HG02870 (cell line): ENCODE measurements at regions not wholly inside any gene's neighbourhood (a gene's known extent, or its start where the extent isn't known, plus 50 kb on each side); places are given as distances from the start of the nearest gene placed in this dataset.
"Not testable (repeated sequence)": the region's sequence is repeated elsewhere in the genome, so short reads cannot be mapped to it uniquely, and the experiment has no call there.

Experiments used
- ATAC-seq: cut with Tn5 transposase; IDR thresholded peaks from one replicate; pipeline ENCODE4 v1.9.1; 2021; ENCODE audit warnings: mild to moderate bottlenecking, moderate library complexity; ENCODE audit not compliant: unreplicated experiment

DNA sequence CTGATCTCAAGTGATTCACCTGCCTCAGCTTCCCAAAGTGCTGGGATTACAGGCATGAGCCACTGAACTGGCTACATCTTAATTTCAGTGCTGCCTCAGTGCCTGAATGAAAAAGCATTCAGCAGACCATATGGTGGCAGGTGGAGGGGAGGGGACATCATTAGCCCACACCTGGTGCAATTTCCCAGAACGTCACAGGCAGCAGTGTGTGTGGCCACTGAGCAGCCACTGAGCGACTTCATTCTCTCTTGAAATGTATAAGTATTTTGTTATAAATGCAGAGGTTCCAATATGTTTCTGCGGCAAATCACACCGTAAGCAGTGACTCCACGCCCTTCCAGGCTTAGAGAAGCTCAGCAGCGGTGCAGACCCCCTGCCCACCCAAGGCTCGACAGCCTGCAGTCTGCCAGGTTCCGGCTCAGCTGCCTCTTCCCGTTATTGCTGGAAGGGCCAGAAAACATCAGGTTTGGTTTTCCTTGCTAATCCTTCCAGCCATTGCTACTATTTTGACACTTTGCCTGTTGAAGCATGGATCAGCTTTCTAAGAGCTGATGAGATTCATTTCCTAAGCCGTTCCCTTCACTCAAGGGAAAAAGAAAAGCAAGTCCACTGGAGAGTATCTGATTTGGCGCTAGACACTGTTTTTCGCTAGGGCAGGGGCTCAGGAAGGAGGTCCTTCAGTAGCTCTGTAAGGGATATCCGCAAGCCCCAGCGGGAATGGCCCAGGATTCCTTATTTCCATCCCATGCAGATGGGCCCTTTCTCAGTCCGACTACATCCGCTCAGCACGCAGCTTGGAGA lies 250.7 kb downstream of the VAPA start:
- no peak for ATAC-seq

- no peak for ATAC-seq
Measured at GRCh38 chr18:10166164-10166807, 252.5 kb downstream of the VAPA start.

DNA sequence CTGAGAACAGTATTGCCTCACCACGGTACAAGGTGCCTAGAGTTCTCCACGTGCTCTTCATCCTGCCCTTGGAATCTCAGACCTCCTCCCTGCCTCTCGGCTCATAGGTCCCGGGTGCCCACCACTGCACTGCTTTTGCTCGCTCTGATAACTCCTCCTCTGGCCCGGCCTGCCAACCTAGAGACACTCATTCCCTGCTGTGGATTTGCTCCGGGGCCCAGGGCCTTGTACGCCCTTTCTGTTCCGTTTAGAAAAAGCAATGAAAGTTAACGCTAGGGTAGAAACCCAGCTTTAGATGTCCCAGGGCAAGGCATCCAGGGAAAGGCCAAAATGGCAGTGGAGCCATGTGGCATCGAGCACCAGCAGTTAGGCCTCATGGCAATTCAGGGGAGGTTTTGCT lies 253.9 kb downstream of the VAPA start:
- no peak for ATAC-seq

DNA sequence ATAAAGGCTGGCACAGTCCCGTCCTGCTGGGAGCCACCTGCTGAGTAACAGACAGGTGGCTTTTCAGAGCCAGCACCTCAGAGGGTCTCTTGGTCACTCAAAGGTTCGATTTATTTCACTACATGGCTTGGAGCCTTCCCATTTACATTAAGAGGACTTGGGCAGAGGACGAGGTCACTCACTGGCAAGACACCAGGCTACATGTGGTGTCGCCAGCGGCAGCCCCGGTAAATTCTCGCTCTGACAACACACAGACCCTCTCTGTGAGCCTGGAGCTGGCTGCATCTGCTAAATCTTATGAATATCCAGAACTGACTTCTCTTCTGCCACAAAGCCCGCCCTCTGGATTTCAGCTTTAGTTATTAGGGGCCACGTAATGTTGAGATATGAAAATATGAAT lies 254.7 kb downstream of the VAPA start:
- no peak for ATAC-seq

- ATAC-seq = no peak
Measured at GRCh38 chr18:10169064-10169562, 255.3 kb downstream of the VAPA start.

DNA sequence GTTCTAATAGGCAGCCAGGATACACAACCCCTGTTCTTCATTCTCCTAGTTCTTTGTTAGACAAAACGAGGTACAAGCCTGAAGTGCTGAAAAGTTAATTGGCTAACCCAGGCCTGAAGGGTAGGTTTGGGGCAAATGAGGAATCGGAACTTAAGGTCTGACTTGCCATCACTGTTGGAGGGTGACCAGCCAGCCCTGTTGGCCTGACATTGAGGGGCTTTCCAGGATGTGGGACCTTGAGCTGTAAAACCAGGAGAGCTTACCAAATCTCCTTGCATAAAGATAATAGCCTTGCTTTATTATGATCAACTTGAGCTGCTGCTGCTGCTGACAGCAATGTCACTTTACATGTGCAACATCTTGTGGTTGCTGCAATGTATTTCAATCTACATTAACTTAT lies 256.0 kb downstream of the VAPA start:
- no peak for ATAC-seq

GRCh38 chr18:10170375-10170774 lies 256.6 kb downstream of the VAPA start:
- no peak for ATAC-seq

DNA sequence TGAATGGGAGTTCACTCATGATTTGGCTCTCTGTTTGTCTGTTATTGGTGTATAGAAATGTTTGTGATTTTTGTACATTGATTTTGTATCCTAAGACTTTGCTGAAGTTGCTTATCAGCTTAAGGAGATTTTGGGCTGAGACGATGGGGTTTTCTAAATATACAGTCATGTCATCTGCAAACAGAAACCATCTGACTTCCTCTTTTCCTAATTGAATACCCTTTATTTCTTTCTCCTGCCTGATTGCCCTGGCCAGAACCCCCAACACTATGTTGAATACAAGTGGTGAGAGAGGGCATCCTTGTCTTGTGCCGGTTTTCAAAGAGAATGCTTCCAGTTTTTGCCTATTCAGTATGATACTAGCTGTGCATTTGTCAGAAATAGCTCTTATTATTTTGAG lies 261.5 kb downstream of the VAPA start:
- not testable (repeated sequence) for ATAC-seq

DNA sequence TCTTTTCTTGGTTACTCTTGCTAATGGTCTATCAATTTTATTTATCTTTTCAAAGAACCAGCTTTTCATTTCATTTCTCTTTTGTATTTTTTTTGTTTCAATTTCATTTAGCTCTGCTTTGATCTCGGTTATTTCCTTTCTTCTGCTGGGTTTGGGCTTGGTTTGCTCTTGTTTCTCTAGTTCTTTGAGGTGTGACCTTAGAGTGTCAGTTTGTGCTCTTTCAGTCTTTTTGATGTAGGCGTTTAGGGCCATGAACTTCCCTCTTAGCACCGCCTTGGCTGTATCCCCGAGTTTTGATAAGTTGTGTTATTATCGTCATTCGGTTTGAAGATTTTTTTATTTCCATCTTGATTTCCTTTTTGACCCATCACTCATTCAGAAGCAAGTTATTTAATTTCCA lies 265.5 kb downstream of the VAPA start:
- not testable (repeated sequence) for ATAC-seq

DNA sequence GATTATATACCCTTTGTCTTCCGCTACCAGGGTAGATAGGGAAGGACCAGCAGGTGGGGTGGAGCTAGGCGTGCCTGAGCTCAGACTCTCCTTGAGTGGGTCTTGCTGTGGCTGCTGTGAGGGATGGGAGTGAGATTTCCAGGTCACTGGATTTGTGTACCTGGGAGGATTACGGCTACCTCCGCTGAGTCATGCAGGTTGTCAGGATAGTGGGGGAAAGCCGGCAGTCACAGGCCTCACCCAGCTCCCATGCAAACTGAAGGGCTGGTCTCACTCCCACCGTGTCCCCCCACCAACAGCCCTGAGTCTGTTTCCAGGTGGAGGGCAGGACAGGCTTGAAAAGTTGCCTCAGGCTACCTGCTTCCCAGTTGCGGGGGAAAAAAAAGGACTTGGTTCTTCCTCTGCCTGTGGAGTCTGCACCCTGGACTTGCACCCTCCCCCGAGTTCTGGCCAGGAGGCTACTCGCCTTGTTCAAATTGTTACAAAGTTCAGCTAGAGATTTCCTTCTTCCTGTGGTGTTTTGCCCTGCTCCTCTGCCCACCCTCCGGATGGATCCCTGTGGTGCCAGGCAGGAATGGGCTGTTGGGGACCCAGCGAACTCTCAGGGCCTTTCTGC lies 268.3 kb downstream of the VAPA start:
- ATAC-seq = no peak

- ATAC-seq = no peak
Measured at GRCh38 chr18:10184776-10185175, 269.7 kb upstream of the APCDD1 start.

DNA sequence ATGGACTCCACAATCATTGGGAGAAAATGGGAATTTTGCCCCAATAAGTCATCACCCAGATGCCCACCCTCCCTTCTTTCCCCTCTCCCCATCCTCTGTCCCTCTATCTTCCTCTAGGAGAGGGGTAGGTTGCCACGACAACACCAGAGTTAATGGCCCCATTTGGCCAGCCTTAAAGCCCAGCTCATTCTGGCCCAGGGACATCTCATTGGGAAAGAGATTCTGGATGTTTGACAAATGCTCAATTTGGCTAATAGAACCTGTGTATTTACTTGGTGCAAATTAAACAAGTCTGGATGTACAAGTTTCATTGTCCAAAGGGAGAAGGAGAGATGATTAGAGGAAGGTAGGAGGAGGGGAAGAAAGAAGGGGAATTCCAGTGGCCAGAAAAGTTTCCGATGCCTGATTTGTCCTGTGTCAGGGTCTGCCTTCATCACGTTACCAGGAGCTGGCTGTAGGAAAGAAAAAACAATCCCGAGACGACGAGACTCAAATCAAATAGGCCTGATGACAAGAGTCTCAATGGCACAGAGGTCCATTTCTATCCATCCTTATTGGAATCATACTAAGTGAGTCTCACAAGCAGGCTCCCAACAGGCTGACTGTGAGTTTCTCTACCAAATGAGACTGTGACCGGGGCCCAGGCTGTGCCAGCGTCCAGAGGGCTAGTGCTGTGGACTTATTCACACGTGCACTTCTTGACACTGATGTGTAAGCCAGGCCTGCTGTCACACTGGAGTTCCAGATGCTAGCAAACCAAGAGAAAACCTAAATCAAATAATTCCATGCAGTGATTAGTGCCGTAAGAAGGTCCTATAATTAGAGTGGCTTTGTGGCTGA lies 265.2 kb upstream of the APCDD1 start:
- ATAC-seq = no peak

DNA sequence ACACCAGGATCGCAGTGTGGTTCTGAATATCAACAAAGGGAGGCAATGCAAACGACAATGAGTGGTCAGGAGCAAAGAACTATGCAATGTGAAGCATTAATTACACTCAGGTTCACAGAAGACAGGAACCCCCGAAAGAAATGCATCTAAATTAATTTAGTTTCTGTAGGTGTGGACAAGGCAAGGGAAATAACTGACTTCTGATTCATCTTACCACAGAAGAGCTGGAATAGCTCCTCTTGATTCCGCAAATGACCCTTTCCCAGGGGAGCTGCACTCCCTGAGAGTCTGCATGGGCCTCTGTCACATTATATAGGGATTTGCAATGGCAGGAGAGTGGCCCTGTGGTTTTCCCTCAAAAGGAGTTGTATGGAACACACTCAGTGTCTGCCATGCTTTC lies 263.9 kb upstream of the APCDD1 start:
- ATAC-seq = no peak

DNA sequence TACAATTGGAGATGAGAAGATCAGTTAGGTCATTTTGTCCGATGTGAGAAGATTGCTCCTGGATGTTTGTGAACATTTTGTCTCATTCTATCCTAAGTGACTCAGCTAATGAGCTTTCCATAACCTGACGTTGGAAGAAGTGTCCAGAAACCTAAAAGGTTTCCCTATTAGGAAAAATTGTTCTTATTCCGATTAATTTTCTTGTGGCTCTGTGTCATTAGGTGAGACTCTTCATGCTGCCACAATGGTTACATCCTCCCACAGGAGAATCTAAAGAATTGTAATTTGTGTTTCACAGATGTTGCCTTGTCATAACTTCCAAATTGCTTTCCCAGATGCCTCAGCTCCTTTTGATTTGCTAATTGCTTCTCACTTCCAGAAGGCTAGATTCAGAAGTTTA lies 261.0 kb upstream of the APCDD1 start:
- no peak for ATAC-seq

DNA sequence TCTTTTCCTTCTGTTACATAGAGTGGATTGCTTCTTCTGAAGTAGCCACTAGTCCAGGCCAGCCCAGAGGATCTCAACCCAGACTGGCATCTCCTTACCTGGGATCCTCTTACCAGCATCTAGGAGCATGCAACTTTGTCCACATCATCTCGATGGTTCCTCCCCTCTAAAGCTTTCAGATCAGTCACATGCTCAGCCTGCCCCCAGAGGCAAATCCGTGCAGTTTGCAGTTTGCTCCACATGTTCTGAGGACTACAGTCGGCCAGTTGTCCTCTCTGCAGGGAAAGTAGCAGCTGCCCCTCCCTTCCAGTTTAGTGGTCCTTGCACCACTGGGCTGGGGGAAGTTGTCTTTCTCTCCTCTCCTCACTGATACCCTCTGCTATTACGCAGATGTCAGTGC lies 259.8 kb upstream of the APCDD1 start:
- no peak for ATAC-seq

DNA sequence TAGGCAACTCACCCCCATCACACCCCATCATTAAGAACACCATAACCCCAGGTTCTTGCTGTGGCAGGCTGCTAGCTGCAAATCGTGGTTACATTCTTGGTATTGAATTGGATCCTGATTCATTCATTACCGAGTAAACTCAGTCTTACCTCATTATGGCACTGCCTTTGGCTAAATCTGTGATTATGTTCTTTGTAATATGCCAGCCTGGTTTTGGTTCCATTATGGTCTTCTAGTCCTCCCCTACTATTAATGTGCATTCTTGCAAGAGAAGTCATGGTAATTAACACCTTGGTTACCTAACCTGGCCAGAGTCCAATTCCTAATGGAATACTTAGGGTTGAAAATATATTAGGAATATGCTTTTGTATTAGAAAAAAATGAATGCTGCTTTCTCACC lies 258.9 kb upstream of the APCDD1 start:
- no peak for ATAC-seq

DNA sequence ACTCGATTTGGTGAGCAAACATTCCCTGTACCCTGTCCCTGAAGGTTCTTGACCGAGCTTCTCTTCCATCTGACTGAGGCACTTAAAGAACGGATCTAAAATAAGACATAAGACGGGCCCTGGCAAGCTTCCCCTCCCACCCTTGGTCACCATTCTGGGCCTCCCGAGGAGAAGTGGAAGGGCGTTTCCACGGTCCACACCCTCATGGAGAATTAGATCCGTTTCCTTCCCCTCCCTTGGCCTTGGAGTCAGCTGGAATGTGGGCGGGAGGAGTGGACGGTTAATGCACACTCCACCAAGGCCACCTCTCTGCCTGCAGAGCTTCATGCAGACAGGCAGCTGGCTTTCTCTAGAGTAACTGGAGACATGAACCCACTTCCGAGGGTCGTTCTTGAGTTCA lies 257.3 kb upstream of the APCDD1 start:
- no peak for ATAC-seq

GRCh38 chr18:10201226-10201625 lies 253.2 kb upstream of the APCDD1 start:
- no peak for ATAC-seq

DNA sequence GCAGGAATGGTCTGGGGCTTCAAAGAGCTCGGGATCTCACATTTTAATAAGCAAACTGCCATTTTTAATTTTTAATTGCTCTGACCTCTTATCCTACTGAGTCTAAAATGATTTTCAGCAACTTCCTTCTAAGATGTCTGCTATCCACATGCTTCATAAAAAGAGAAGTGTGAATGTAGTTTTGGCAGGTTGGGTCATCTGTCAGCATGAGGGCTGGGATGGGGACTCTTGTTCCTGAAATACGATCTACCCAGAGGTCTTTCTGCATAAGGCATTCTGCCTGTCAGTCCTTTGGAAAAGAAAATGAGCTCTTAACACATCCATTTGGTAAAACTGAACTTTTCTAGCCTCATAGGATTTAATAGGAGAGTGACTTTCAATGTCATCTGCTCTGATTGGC lies 252.8 kb upstream of the APCDD1 start:
- no peak for ATAC-seq

GRCh38 chr18:10202845-10203321 lies 251.6 kb upstream of the APCDD1 start:
- no peak for ATAC-seq

- no peak for ATAC-seq
Measured at GRCh38 chr18:10205151-10205550, 249.3 kb upstream of the APCDD1 start.
